ENCODE measurements at regions not wholly inside any gene's neighbourhood (a gene's known extent, or its start where the extent isn't known, plus 50 kb on each side); places are given as distances from the start of the nearest gene placed in this dataset.

DNA sequence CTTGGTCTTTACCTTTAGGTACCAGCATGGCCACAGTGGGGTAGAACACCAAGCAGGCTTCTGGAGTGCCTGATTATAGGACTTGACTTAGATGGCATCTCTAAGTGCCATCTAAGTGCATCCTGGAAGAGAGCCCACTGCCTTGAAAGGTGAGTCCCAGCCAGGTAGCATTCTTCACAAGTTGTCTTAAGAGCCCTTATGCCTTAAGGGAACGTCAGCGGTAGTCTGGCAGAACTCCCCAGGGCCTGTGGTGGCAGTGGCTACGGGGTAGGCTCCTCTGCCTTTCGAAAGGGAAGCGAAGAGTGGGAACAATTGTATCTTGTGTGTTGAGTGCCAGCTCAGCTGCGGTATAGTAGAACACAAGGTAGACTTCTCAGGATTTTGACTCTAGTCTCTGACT is 549.0 kb downstream of the HS3ST4 start:
- TF ChIP-seq, protein P1, sequence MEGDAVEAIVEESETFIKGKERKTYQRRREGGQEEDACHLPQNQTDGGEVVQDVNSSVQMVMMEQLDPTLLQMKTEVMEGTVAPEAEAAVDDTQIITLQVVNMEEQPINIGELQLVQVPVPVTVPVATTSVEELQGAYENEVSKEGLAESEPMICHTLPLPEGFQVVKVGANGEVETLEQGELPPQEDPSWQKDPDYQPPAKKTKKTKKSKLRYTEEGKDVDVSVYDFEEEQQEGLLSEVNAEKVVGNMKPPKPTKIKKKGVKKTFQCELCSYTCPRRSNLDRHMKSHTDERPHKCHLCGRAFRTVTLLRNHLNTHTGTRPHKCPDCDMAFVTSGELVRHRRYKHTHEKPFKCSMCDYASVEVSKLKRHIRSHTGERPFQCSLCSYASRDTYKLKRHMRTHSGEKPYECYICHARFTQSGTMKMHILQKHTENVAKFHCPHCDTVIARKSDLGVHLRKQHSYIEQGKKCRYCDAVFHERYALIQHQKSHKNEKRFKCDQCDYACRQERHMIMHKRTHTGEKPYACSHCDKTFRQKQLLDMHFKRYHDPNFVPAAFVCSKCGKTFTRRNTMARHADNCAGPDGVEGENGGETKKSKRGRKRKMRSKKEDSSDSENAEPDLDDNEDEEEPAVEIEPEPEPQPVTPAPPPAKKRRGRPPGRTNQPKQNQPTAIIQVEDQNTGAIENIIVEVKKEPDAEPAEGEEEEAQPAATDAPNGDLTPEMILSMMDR (conservative IDR thresholded peaks at IDR 0.05; ENCODE audit: low read depth), result no peak
- DNase-seq (ENCODE audit: low spot score), result no peak
- POLR2A ChIA-PET (ENCODE audit: low non-redundant PET), result no interaction called here
- no peak overlapping the region for H3K27ac ChIP-seq
- CTCF ChIA-PET, result no interaction called here

DNA sequence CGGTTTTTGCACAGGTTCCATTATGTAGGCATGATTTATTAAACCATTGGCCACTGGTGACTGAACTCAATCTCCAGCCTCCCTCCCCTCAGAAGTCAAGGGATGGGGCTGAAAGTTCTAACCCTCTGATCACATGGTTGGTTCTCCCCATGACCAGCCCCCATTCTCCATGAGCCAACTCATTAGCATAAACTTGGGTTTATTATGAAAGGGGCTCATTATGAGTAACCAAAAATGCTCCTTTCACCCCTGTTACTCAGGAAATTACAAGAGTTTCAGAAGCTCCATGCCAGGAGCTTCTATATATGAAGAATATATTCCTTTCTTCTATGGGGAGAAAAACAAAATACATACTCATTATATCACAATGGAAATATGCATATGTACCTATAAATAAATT is 555.3 kb downstream of the HS3ST4 start:
- ChIA-PET POLR2A (ENCODE audit: low non-redundant PET) (no interaction called here), CTCF (no interaction called here)
- no peak overlapping the region for H3K27ac ChIP-seq
- no peak for DNase-seq (ENCODE audit: low spot score)
- TF ChIP-seq, protein P1 (conservative IDR thresholded peaks at IDR 0.05; ENCODE audit: low read depth), result no peak

DNA sequence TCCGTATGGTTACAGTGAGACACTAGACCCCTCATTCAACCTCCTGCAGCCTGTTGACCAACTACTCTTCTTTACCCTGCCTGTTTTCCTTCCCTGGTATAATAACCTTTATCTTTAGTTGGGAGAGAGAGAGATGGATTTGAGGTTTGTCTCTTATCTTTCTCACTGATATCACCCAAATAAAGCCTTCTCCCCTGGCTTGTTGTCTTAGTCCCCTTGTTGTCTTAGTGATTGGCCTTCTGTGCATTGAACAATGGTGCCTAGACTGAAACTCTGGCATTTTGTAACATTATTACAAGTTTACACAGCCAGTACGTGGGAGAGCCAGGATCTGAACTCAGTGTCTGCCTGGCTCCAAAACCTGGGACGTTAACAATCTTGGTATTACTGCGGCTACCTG is 560.8 kb downstream of the HS3ST4 start:
- no peak overlapping the region for H3K27ac ChIP-seq
- POLR2A ChIA-PET (ENCODE audit: low non-redundant PET), result no interaction called here
- TF ChIP-seq, protein P1 (conservative IDR thresholded peaks at IDR 0.05; ENCODE audit: low read depth), result no peak
- DNase-seq (ENCODE audit: low spot score), result no peak
- CTCF ChIA-PET, result no interaction called here

DNA sequence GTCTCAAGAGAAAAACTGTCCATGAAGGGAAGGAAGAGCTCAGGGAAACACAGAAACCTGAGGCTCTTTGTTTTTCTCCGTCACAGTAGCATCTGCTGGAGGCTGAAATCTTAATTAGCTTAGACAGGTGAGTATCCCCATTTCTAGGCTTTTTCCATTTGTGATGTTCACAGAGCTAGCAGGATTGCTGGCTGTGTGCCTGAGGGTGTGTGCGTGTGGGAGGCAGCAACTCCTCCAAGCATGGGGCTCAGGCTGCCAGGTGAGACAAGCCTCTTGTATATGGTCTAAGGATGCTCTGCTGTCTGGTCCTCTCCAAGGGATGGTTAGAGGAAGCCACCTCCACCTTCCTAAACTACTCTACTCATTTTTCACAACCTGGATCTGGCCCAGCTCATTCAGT is 569.9 kb downstream of the HS3ST4 start:
- TF ChIP-seq, protein P1 (conservative IDR thresholded peaks at IDR 0.05; ENCODE audit: low read depth), result no peak
- ChIA-PET POLR2A (ENCODE audit: low non-redundant PET) (no interaction called here), CTCF (no interaction called here)
- no peak for DNase-seq (ENCODE audit: low spot score)
- no peak overlapping the region for H3K27ac ChIP-seq

DNA sequence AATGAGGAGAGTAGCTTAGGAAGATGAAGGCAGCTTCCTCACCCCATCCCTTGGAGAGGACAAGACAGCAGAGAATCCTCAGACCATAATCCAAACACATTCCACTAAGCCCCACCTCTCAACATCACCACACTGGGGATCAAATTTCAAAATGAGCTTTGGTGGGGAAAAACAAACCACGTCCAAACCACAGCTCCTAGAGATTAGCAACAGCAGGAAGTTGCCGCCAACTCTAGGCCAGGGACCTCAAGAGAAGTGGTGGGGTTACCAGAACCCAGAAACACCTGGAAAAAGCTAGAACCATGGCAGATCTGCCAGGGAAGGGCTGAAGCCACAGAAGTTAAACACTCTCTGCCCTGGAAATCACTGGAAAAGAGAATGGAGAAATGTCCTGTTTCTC is 571.6 kb downstream of the HS3ST4 start:
- TF ChIP-seq, protein P1 (conservative IDR thresholded peaks at IDR 0.05; ENCODE audit: low read depth), result no peak
- DNase-seq (ENCODE audit: low spot score), result no peak
- ChIA-PET POLR2A (ENCODE audit: low non-redundant PET) (no interaction called here), CTCF (no interaction called here)
- no peak overlapping the region for H3K27ac ChIP-seq

DNA sequence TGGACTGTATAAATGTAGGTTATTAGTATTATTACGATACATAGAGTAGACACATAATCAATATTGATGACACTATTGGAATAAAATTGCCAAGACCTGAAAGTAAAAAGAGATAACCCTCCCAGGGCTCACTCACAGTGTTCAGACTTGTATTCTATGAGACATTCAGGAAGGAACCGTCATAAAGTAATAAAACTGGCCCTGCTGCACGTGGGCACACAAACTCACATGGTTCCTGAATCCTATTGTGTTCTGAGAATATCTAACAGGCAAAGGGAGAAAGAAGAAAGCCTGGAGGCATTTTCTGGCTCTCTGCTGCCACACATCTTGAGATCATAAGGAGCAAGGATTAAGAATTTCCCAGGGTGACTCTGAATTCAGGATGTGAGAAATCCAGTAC is 575.9 kb downstream of the HS3ST4 start:
- no peak for DNase-seq (ENCODE audit: low spot score)
- CTCF ChIA-PET, result no interaction called here
- no peak overlapping the region for H3K27ac ChIP-seq
- POLR2A ChIA-PET (ENCODE audit: low non-redundant PET), result no interaction called here
- TF ChIP-seq, protein P1 (conservative IDR thresholded peaks at IDR 0.05; ENCODE audit: low read depth), result no peak

DNA sequence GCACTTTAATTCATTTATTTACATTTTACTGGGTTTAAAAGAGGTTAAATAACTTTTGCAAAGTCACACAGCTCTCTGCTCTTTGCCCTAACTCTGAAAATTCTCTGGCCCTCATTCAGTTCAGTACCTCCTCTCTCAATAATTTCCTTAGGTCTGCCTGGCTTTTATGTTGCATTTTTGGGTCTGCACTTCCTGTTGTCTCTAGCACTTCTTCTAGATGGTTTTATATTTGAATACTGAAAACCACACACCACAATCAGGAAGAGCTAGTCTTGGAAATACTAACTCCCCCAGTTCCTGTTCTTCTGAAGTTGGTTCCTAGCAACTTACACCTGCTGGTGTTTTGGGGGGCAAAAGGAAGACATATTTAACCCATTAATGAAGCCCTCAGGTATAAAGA is 577.9 kb downstream of the HS3ST4 start:
- no peak for DNase-seq (ENCODE audit: low spot score)
- TF ChIP-seq, protein P1 (conservative IDR thresholded peaks at IDR 0.05; ENCODE audit: low read depth), result no peak
- ChIA-PET POLR2A (ENCODE audit: low non-redundant PET) (no interaction called here), CTCF (no interaction called here)
- H3K27ac ChIP-seq, result no peak overlapping the region
